Activated B cell treated with CpG ODN at 0.5 μM for 24 hours (primary cell): ENCODE measurements at regions not wholly inside any gene's neighbourhood (a gene's known extent, or its start where the extent isn't known, plus 50 kb on each side); places are given as distances from the start of the nearest gene placed in this dataset.

Experiments used
- ATAC-seq: fragments of 200-7000 bp; cut with Tn5 transposase; one replicate; pipeline ENCODE4 v1.10.0; 2021; ENCODE audit warnings: low read depth, mild to moderate bottlenecking, moderate library complexity
- CTCF ChIA-PET: fragments of 350-600 bp; sonication (Branson Sonifier 250); formaldehyde crosslinking; loops from one replicate; lab custom pipeline; 2021; ENCODE audit warnings: antibody characterized with exemption; lab: Charles Lee
- POLR2A ChIA-PET: fragments of 350-600 bp; sonication (Branson Sonifier 250); formaldehyde crosslinking; loops from one replicate; lab custom pipeline; 2021; ENCODE audit warnings: antibody characterized with exemption; lab: Charles Lee
- DNase-seq: peaks from one replicate; pipeline ENCODE4 v3.0.0; 2022
- H3K27ac Mint-ChIP-seq: one replicate; pipeline ENCODE4 v1.8.0; 2020; ENCODE audit warnings: mixed read lengths
- H3K27me3 Mint-ChIP-seq: one replicate; pipeline ENCODE4 v1.8.0; 2021; ENCODE audit warnings: mixed read lengths
- H3K36me3 Mint-ChIP-seq: one replicate; pipeline ENCODE4 v1.8.0; 2021; ENCODE audit warnings: low read depth, mixed read lengths
- H3K4me1 Mint-ChIP-seq: one replicate; pipeline ENCODE4 v1.8.0; 2021; ENCODE audit warnings: mixed read lengths
- H3K4me3 Mint-ChIP-seq: one replicate; pipeline ENCODE4 v1.8.0; 2020; ENCODE audit warnings: mild to moderate bottlenecking, mixed read lengths
- H3K9me3 Mint-ChIP-seq: one replicate; pipeline ENCODE4 v1.8.0; 2020; ENCODE audit warnings: mixed read lengths
- CTCF ChIP-seq: fragments of 200-600 bp; IDR thresholded peaks from one replicate; pipeline ENCODE4 v1.8.0; 2022; ENCODE audit warnings: antibody characterized with exemption, mild to moderate bottlenecking
- intact Hi-C: fragments of 100-400 bp; cut with micrococcal nuclease; formaldehyde crosslinking; loops from one replicate; pipeline ENCODE4 v1.15.1; 2024

GRCh38 chr7:46285878-46286277 lies 364.8 kb upstream of the IGFBP3 start:
- POLR2A ChIA-PET = interaction anchor here (0.7 kb wide), 1 partner anchor 591 kb away, joined by 4 read pairs; no protein-coding TSS in a partner anchor
- H3K36me3 Mint-ChIP-seq = no peaks in the 10 kb centered on the region
- CTCF ChIA-PET = no interaction called here
- no peak overlapping the region for H3K4me3 Mint-ChIP-seq
- no peak for ATAC-seq
- no peaks in the 10 kb centered on the region for H3K27me3 Mint-ChIP-seq
- H3K27ac Mint-ChIP-seq = no peak overlapping the region
- no peaks in the 10 kb centered on the region for H3K4me1 Mint-ChIP-seq
- no peak for TF ChIP-seq CTCF
- DNase-seq = no peak
- intact Hi-C loops = no loop called here
- H3K9me3 Mint-ChIP-seq = no peaks in the 10 kb centered on the region

- intact Hi-C loops = no loop called here
- no peaks in the 10 kb centered on the region for H3K27me3 Mint-ChIP-seq
- CTCF ChIA-PET = no interaction called here
These were observed 362.8 kb upstream of the IGFBP3 start for GRCh38 chr7:46283852-46284251.

GRCh38 chr7:46282155-46282554 lies 361.1 kb upstream of the IGFBP3 start:
- Mint-ChIP-seq H3K27ac (no peak overlapping the region), H3K27me3 (no peaks in the 10 kb centered on the region), H3K9me3 (no peaks in the 10 kb centered on the region), H3K36me3 (no peaks in the 10 kb centered on the region), H3K4me3 (no peak overlapping the region), H3K4me1 (no peaks in the 10 kb centered on the region)
- ATAC-seq (no peak), DNase-seq (no peak)
- intact Hi-C loops = no loop called here
- ChIA-PET CTCF (no interaction called here), POLR2A (no interaction called here)
- no peak for TF ChIP-seq CTCF

More at GRCh38 chr7:46283852-46284251, 362.8 kb upstream of the IGFBP3 start:
- DNase-seq = no peak
- no peak overlapping the region for H3K4me3 Mint-ChIP-seq
- no peaks in the 10 kb centered on the region for H3K4me1 Mint-ChIP-seq
- POLR2A ChIA-PET = no interaction called here
- TF ChIP-seq CTCF = no peak
- ATAC-seq = no peak
- no peaks in the 10 kb centered on the region for H3K36me3 Mint-ChIP-seq
- H3K9me3 Mint-ChIP-seq = no peaks in the 10 kb centered on the region
- H3K27ac Mint-ChIP-seq = no peak overlapping the region

- Mint-ChIP-seq H3K27me3 (no peaks in the 10 kb centered on the region), H3K9me3 (no peaks in the 10 kb centered on the region), H3K36me3 (no peaks in the 10 kb centered on the region), H3K27ac (no peak overlapping the region), H3K4me3 (no peak overlapping the region), H3K4me1 (no peaks in the 10 kb centered on the region)
- CTCF ChIA-PET = no interaction called here
- no peak for TF ChIP-seq CTCF
- no peak for ATAC-seq
- POLR2A ChIA-PET = no interaction called here
- DNase-seq = no peak
- intact Hi-C loops = no loop called here
These were observed 360.0 kb upstream of the IGFBP3 start for GRCh38 chr7:46281071-46281470.

GRCh38 chr7:46279290-46279689 lies 358.2 kb upstream of the IGFBP3 start:
- DNase-seq (no peak), ATAC-seq (no peak)
- Mint-ChIP-seq H3K4me3 (no peak overlapping the region), H3K27me3 (no peaks in the 10 kb centered on the region), H3K4me1 (no peaks in the 10 kb centered on the region), H3K36me3 (no peaks in the 10 kb centered on the region), H3K27ac (no peak overlapping the region), H3K9me3 (no peaks in the 10 kb centered on the region)
- no peak for TF ChIP-seq CTCF
- ChIA-PET POLR2A (no interaction called here), CTCF (no interaction called here)
- intact Hi-C loops = no loop called here
